Neural progenitor cell (in vitro differentiated cells): ENCODE measurements at regions not wholly inside any gene's neighbourhood (a gene's known extent, or its start where the extent isn't known, plus 50 kb on each side); places are given as distances from the start of the nearest gene placed in this dataset.

Experiments used
- DNase-seq: peaks from one replicate; pipeline ENCODE4 v3.0.0-alpha.2; 2016; ENCODE audit warnings: low spot score
- H2AFZ ChIP-seq: fragments of 200-600 bp; sonication (generic); replicated peaks from 2 replicates; pipeline ENCODE4 v1.6.1; 2016; ENCODE audit warnings: antibody characterized with exemption
- H3F3A ChIP-seq: fragments of 200-600 bp; sonication (generic); 2 replicates; pipeline ENCODE4 v1.6.1; 2016; ENCODE audit warnings: antibody characterized with exemption, low read depth
- H3K27ac ChIP-seq: fragments of 200-600 bp; sonication (generic); 2 replicates; pipeline ENCODE4 v1.5.1; 2016; ENCODE audit warnings: mild to moderate bottlenecking
- H3K27me3 ChIP-seq: fragments of 200-600 bp; sonication (generic); 2 replicates; pipeline ENCODE4 v1.6.1; 2016; ENCODE audit warnings: mild to moderate bottlenecking, moderate library complexity
- H3K36me3 ChIP-seq: fragments of 200-600 bp; sonication (generic); 2 replicates; pipeline ENCODE4 v1.5.1; 2016
- H3K4me1 ChIP-seq: fragments of 200-600 bp; sonication (generic); 2 replicates; pipeline ENCODE4 v1.6.1; 2016; ENCODE audit warnings: mixed run types
- H3K4me2 ChIP-seq: fragments of 200-600 bp; sonication (generic); 2 replicates; pipeline ENCODE4 v1.6.1; 2016
- H3K4me3 ChIP-seq: fragments of 200-600 bp; sonication (generic); 2 replicates; pipeline ENCODE4 v1.5.1; 2016
- H3K79me2 ChIP-seq: fragments of 200-600 bp; sonication (generic); 2 replicates; pipeline ENCODE4 v1.6.1; 2016; ENCODE audit warnings: low read depth
- H3K9ac ChIP-seq: fragments of 200-600 bp; sonication (generic); 2 replicates; pipeline ENCODE4 v1.6.1; 2016
- H3K9me3 ChIP-seq: fragments of 200-600 bp; sonication (generic); 2 replicates; pipeline ENCODE4 v1.5.1; 2016; ENCODE audit warnings: low read depth
- H4K20me1 ChIP-seq: fragments of 200-600 bp; sonication (generic); 2 replicates; pipeline ENCODE4 v1.6.1; 2016; ENCODE audit warnings: low read depth
- H3K27ac Mint-ChIP-seq: 3 replicates; pipeline ENCODE4 v1.8.0; 2021; ENCODE audit warnings: mixed read lengths
- H3K27me3 Mint-ChIP-seq: 2 replicates; pipeline ENCODE4 v1.8.0; 2022; ENCODE audit warnings: low read depth, mild to moderate bottlenecking, inconsistent platforms, moderate library complexity, mixed read lengths; ENCODE audit not compliant: insufficient read depth
- H3K36me3 Mint-ChIP-seq: 3 replicates; pipeline ENCODE4 v1.8.0; 2021; ENCODE audit warnings: mixed read lengths
- H3K4me1 Mint-ChIP-seq: 3 replicates; pipeline ENCODE4 v1.8.0; 2021; ENCODE audit warnings: mixed read lengths
- H3K4me3 Mint-ChIP-seq: 3 replicates; pipeline ENCODE4 v1.8.0; 2021; ENCODE audit warnings: mild to moderate bottlenecking, moderate library complexity, mixed read lengths
- H3K9me3 Mint-ChIP-seq: 3 replicates; pipeline ENCODE4 v1.8.0; 2020; ENCODE audit warnings: mixed read lengths
- EZH2 ChIP-seq: fragments of 200-600 bp; sonication (generic); IDR thresholded peaks from 2 replicates; pipeline ENCODE4 v1.6.1; 2017; ENCODE audit warnings: antibody characterized with exemption, mild to moderate bottlenecking, moderate library complexity
- EZH2phosphoT487 ChIP-seq: fragments of 200-600 bp; sonication (generic); IDR thresholded peaks from 2 replicates; pipeline ENCODE4 v1.6.1; 2017; ENCODE audit warnings: antibody characterized with exemption
- TF ChIP-seq, protein P1 (sequence below): fragments of 200-600 bp; sonication (generic); IDR thresholded peaks from 2 replicates; pipeline ENCODE4 v1.5.1; 2017; ENCODE audit warnings: antibody characterized with exemption, mild to moderate bottlenecking

DNA sequence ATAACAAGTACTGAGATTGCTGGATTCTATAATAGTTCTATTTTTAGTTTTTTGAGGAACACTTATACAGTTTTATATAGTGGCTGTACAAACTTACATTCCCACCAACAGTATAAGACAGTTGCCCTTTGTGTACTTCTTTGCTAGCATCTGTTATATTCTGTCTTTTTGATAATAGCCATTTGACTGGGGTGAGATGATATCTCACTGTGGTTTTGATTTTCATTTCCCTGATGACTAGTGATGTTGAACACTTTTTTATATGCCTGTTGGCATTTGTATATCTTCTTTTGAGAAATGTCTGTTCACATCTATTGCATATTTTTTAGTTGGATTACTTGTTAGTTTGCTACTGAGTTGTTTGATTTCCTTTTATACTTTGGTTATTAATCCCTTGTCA, 204.1 kb upstream of the SMC2 start:
- H3K9me3 Mint-ChIP-seq: no peaks in the 10 kb centered on the region
- H3K79me2 ChIP-seq: no peaks in the 10 kb centered on the region
- no peak overlapping the region for H3K9ac ChIP-seq
- no peak overlapping the region for H3K27ac Mint-ChIP-seq
- no peaks in the 10 kb centered on the region for H3K36me3 Mint-ChIP-seq
- H3K4me1 ChIP-seq: no peaks in the 10 kb centered on the region
- no peak overlapping the region for H2AFZ ChIP-seq
- no peak overlapping the region for H3K4me3 Mint-ChIP-seq
- H3K4me1 Mint-ChIP-seq: no peaks in the 10 kb centered on the region
- no peak overlapping the region for H3K4me2 ChIP-seq
- no peaks in the 10 kb centered on the region for H3K27me3 ChIP-seq
- H3K4me3 ChIP-seq: no peak overlapping the region
- H4K20me1 ChIP-seq: no peaks in the 10 kb centered on the region
- DNase-seq: no peak
- H3K27me3 Mint-ChIP-seq: no peaks in the 10 kb centered on the region
- TF ChIP-seq EZH2: no peak
- TF ChIP-seq, protein P1, sequence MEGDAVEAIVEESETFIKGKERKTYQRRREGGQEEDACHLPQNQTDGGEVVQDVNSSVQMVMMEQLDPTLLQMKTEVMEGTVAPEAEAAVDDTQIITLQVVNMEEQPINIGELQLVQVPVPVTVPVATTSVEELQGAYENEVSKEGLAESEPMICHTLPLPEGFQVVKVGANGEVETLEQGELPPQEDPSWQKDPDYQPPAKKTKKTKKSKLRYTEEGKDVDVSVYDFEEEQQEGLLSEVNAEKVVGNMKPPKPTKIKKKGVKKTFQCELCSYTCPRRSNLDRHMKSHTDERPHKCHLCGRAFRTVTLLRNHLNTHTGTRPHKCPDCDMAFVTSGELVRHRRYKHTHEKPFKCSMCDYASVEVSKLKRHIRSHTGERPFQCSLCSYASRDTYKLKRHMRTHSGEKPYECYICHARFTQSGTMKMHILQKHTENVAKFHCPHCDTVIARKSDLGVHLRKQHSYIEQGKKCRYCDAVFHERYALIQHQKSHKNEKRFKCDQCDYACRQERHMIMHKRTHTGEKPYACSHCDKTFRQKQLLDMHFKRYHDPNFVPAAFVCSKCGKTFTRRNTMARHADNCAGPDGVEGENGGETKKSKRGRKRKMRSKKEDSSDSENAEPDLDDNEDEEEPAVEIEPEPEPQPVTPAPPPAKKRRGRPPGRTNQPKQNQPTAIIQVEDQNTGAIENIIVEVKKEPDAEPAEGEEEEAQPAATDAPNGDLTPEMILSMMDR: no peak
- TF ChIP-seq EZH2phosphoT487: no peak
- no peaks in the 10 kb centered on the region for H3K36me3 ChIP-seq
- H3K27ac ChIP-seq: no peak overlapping the region
- no peaks in the 10 kb centered on the region for H3F3A ChIP-seq
- H3K9me3 ChIP-seq: no peaks in the 10 kb centered on the region

DNA sequence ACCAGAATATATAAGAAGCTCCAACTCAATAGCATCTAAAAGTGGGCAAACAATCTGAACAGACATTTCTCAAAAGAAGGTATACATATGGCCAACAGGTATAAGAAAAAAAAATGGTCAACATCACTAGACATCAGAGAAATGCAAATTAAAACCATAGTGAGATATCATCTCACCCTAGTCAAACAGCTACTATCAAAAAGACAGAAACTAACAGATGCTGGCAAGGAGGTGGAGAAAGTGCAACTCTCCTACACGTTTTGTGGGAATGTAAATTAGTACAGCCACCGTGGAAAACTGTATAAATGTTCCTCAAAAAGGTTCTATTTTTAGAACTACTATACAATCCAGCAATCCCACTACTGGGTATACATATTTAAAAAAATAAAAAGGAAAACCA, 199.9 kb upstream of the SMC2 start:
- DNase-seq: no peak
- TF ChIP-seq EZH2: no peak
- TF ChIP-seq EZH2phosphoT487: no peak
- TF ChIP-seq, protein P1: no peak
- H3K36me3 Mint-ChIP-seq: no peaks in the 10 kb centered on the region
- no peaks in the 10 kb centered on the region for H3K27me3 Mint-ChIP-seq
- H3K9me3 ChIP-seq: no peaks in the 10 kb centered on the region
- H3K27ac Mint-ChIP-seq: no peak overlapping the region
- H3K4me1 Mint-ChIP-seq: no peaks in the 10 kb centered on the region
- H3F3A ChIP-seq: no peaks in the 10 kb centered on the region
- no peak overlapping the region for H3K4me2 ChIP-seq
- H3K4me3 Mint-ChIP-seq: no peak overlapping the region
- H3K9ac ChIP-seq: no peak overlapping the region
- H4K20me1 ChIP-seq: no peaks in the 10 kb centered on the region
- H3K79me2 ChIP-seq: no peaks in the 10 kb centered on the region
- H3K36me3 ChIP-seq: no peaks in the 10 kb centered on the region
- H3K4me3 ChIP-seq: no peak overlapping the region
- H3K27ac ChIP-seq: no peak overlapping the region
- H3K4me1 ChIP-seq: no peaks in the 10 kb centered on the region
- no peaks in the 10 kb centered on the region for H3K27me3 ChIP-seq
- no peaks in the 10 kb centered on the region for H3K9me3 Mint-ChIP-seq
- H2AFZ ChIP-seq: no peak overlapping the region

DNA sequence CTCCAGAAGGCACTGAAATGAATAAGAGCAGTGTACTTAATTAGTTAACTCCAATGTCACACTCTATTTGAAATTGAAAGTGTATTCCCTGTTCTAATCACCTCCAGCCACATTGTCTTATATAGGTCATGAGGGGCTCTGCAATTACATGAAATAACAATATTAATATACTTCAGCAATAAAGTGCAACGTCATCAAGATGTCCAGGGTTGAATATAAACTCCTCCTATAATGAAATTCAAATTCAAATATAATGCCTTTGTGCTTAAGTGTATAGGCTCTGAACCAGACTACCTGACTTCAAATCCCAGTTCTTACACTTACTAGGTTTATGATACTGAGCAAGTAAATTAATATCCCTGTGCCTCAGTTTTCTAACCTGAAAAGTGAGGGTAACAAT, 195.6 kb upstream of the SMC2 start:
- Histone ChIP-seq H3K36me3 (no peaks in the 10 kb centered on the region), H3F3A (no peaks in the 10 kb centered on the region), H4K20me1 (no peaks in the 10 kb centered on the region), H3K27ac (no peak overlapping the region), H3K79me2 (no peaks in the 10 kb centered on the region), H3K9me3 (no peaks in the 10 kb centered on the region), H3K4me2 (no peak overlapping the region), H3K9ac (no peak overlapping the region), H3K4me3 (no peak overlapping the region), H3K27me3 (no peaks in the 10 kb centered on the region), H2AFZ (no peak overlapping the region), H3K4me1 (no peaks in the 10 kb centered on the region)
- Mint-ChIP-seq H3K27ac (no peak overlapping the region), H3K4me3 (no peak overlapping the region), H3K36me3 (no peaks in the 10 kb centered on the region), H3K4me1 (no peaks in the 10 kb centered on the region), H3K27me3 (no peaks in the 10 kb centered on the region), H3K9me3 (no peaks in the 10 kb centered on the region)
- DNase-seq: no peak
- TF ChIP-seq, protein P1: no peak

DNA sequence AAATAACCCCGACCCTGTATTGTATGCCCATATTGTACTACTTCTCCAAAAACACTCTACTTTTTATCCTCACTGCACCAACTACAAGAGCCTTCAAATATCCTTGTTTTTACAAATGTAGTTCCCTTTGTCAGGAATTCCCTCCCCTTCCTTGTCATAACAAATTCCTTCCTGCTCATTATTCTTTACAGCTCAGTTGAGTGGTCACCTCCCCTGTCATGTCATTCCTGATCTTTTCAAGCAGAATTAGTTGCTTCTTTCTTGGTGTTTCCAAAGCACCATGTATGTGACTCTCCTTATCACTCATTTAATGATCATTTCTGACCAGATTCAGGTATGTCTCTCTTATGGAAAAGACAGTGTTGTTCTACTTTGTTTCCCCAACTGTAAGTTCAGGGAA, 194.2 kb upstream of the SMC2 start:
- no peak overlapping the region for H3K9ac ChIP-seq
- no peaks in the 10 kb centered on the region for H3K9me3 ChIP-seq
- TF ChIP-seq, protein P1: no peak
- no peak for TF ChIP-seq EZH2
- Mint-ChIP-seq H3K36me3 (no peaks in the 10 kb centered on the region), H3K4me3 (no peak overlapping the region), H3K27me3 (no peaks in the 10 kb centered on the region), H3K9me3 (no peaks in the 10 kb centered on the region), H3K27ac (no peak overlapping the region), H3K4me1 (peaks cover 7% of the 10 kb centered on the region)
- no peak overlapping the region for H3K4me3 ChIP-seq
- DNase-seq: no peak
- H2AFZ ChIP-seq: no peak overlapping the region
- no peaks in the 10 kb centered on the region for H3K4me1 ChIP-seq
- H3K36me3 ChIP-seq: no peaks in the 10 kb centered on the region
- H3K4me2 ChIP-seq: no peak overlapping the region
- no peaks in the 10 kb centered on the region for H3K79me2 ChIP-seq
- no peaks in the 10 kb centered on the region for H4K20me1 ChIP-seq
- H3K27me3 ChIP-seq: no peaks in the 10 kb centered on the region
- no peaks in the 10 kb centered on the region for H3F3A ChIP-seq
- no peak overlapping the region for H3K27ac ChIP-seq
